Bone marrow (tissue), 2 donors: ENCODE measurements at regions not wholly inside any gene's neighbourhood (a gene's known extent, or its start where the extent isn't known, plus 50 kb on each side); places are given as distances from the start of the nearest gene placed in this dataset.

Experiments used
- DNase-seq, 2 donors: peaks; one replicate each; lab custom pipeline; 2025; lab: John Stamatoyannopoulos, UW

- DNase-seq = no peak
These were observed 178.0 kb downstream of the PRDM2 start for GRCh38 chr1:13878021-13878420.

GRCh38 chr1:13878451-13878850 is 178.5 kb downstream of the PRDM2 start:
- no peak for DNase-seq

GRCh38 chr1:13881385-13882088 is 181.5 kb downstream of the PRDM2 start:
- DNase-seq = no peak

GRCh38 chr1:13888351-13888986 is 188.5 kb downstream of the PRDM2 start:
- no peak for DNase-seq

GRCh38 chr1:13889495-13889894 is 189.5 kb downstream of the PRDM2 start:
- no peak for DNase-seq

GRCh38 chr1:13890766-13891165 is 190.8 kb downstream of the PRDM2 start:
- DNase-seq = no peak

GRCh38 chr1:13892198-13892597 is 192.2 kb downstream of the PRDM2 start:
- no peak for DNase-seq

GRCh38 chr1:13892671-13893325 is 192.8 kb downstream of the PRDM2 start:
- DNase-seq = no peak

- no peak for DNase-seq
These were observed 193.4 kb downstream of the PRDM2 start for GRCh38 chr1:13893409-13893821.

- DNase-seq = no peak
These were observed 196.9 kb downstream of the PRDM2 start for GRCh38 chr1:13896932-13897331.

GRCh38 chr1:13898406-13898805 is 198.4 kb downstream of the PRDM2 start:
- no peak for DNase-seq

- no peak for DNase-seq
These were observed 199.9 kb downstream of the PRDM2 start for GRCh38 chr1:13899856-13900255.

- no peak for DNase-seq
These were observed 200.6 kb downstream of the PRDM2 start for GRCh38 chr1:13900583-13900982.

- DNase-seq = no peak
These were observed 201.1 kb downstream of the PRDM2 start for GRCh38 chr1:13901039-13901438.

GRCh38 chr1:13901597-13901996 is 201.6 kb downstream of the PRDM2 start:
- DNase-seq = no peak

GRCh38 chr1:13908128-13908527 is 208.1 kb downstream of the PRDM2 start:
- DNase-seq = no peak

- no peak for DNase-seq
These were observed 212.0 kb downstream of the PRDM2 start for GRCh38 chr1:13911697-13912619.

- DNase-seq = no peak
These were observed 213.4 kb downstream of the PRDM2 start for GRCh38 chr1:13913396-13913795.

GRCh38 chr1:13916530-13916929 is 216.5 kb downstream of the PRDM2 start:
- DNase-seq = no peak

- DNase-seq = no peak
These were observed 217.6 kb downstream of the PRDM2 start for GRCh38 chr1:13917607-13918006.

- DNase-seq = no peak
These were observed 218.9 kb downstream of the PRDM2 start for GRCh38 chr1:13918862-13919261.

GRCh38 chr1:13921190-13921589 is 221.2 kb downstream of the PRDM2 start:
- no peak for DNase-seq
